Panc1 (cell line): ENCODE measurements at regions not wholly inside any gene's neighbourhood (a gene's known extent, or its start where the extent isn't known, plus 50 kb on each side); places are given as distances from the start of the nearest gene placed in this dataset.

Experiments
- ATAC-seq: fragments of 200-7000 bp; cut with Tn5 transposase; 2 replicates; pipeline ENCODE4 v1.9.1; 2020; ENCODE audit warnings: mild to moderate bottlenecking, moderate library complexity
- BruUV-seq: library from RNA; stranded (reverse); fragments of 400-500 nt; replicated peaks from 2 replicates; lab custom pipeline; 2021; lab: Mats Ljungman, UMichigan
- CTCF ChIA-PET: fragments of 300-600 bp; sonication (Branson Sonifier 250); formaldehyde crosslinking; loops from one replicate; lab custom pipeline; 2022; ENCODE audit warnings: antibody characterized with exemption; lab: Charles Lee
- POLR2A ChIA-PET: fragments of 300-600 bp; sonication (Branson Sonifier 250); formaldehyde crosslinking; loops from one replicate; lab custom pipeline; 2022; ENCODE audit warnings: antibody characterized with exemption; lab: Charles Lee
- DNase-seq: peaks from one replicate; pipeline ENCODE4 v3.0.0-alpha.2; 2010; ENCODE audit warnings: low read depth, low spot score
- H3K27ac ChIP-seq: 2 replicates; pipeline ENCODE4 v1.5.1; 2011; ENCODE audit warnings: mild to moderate bottlenecking, low read length, inconsistent platforms
- H3K27me3 ChIP-seq: fragments of 200-500 bp; sonication (Bioruptor generic); 2 replicates; pipeline ENCODE4 v1.6.0; 2014; ENCODE audit warnings: low read length, inconsistent platforms; ENCODE audit not compliant: control insufficient read depth, insufficient read depth
- H3K36me3 ChIP-seq: fragments of 200-500 bp; sonication (Bioruptor generic); 2 replicates; pipeline ENCODE4 v1.5.1; 2014; ENCODE audit warnings: inconsistent platforms, mild to moderate bottlenecking, low read length, moderate library complexity; ENCODE audit not compliant: control insufficient read depth, insufficient read depth
- H3K4me1 ChIP-seq: 2 replicates; pipeline ENCODE4 v1.5.1; 2011; ENCODE audit warnings: inconsistent platforms, mild to moderate bottlenecking, low read length, moderate library complexity; ENCODE audit not compliant: control insufficient read depth, insufficient read depth
- H3K4me3 ChIP-seq, 2 experiments: 2 replicates each; pipeline ENCODE4 v1.5.1; 2011 to 2012; ENCODE audit warnings: low read depth in 2 of 2, low read length in 2 of 2, mild to moderate bottlenecking in 2 of 2, inconsistent platforms in 1 of 2, moderate library complexity in 1 of 2
- H3K9me3 ChIP-seq: fragments of 200-500 bp; sonication (Bioruptor generic); 2 replicates; pipeline ENCODE4 v1.5.1; 2014; ENCODE audit warnings: low read depth, mild to moderate bottlenecking, inconsistent platforms, low read length, moderate library complexity; ENCODE audit not compliant: control insufficient read depth, insufficient read depth
- CTCF ChIP-seq: fragments of 450-650 bp; IDR thresholded peaks from 2 replicates; pipeline ENCODE4 v1.5.1; 2017; ENCODE audit warnings: mild to moderate bottlenecking
- POLR2AphosphoS5 ChIP-seq: IDR thresholded peaks from 2 replicates; pipeline ENCODE4 v1.6.1; 2012; ENCODE audit warnings: mild to moderate bottlenecking, low read depth, low read length, moderate library complexity
- REST ChIP-seq, 2 experiments: IDR thresholded peaks; 2 replicates each; pipeline ENCODE4 v1.6.1; 2011 to 2012; ENCODE audit warnings: low read depth in 2 of 2, control low read depth in 1 of 2, low read length in 1 of 2, mild to moderate bottlenecking in 1 of 2, moderate library complexity in 1 of 2; ENCODE audit not compliant: insufficient read depth in 1 of 2
- SIN3A ChIP-seq: IDR thresholded peaks from 2 replicates; pipeline ENCODE4 v1.6.1; 2012; ENCODE audit warnings: low read depth, mild to moderate bottlenecking, low read length, moderate library complexity, borderline replicate concordance; ENCODE audit not compliant: insufficient read depth
- TCF7L2 ChIP-seq: IDR thresholded peaks from 2 replicates; pipeline ENCODE4 v1.6.1; 2011; ENCODE audit warnings: mild to moderate bottlenecking, low read depth, low read length, inconsistent platforms
- in situ Hi-C: cut with HindIII; loops from 2 replicates; pipeline ENCODE4 v1.10.0; 2016; ENCODE audit warnings: low sequenced_read_pairs, low pct_unique_long_range_greater_than_20kb
- intact Hi-C: fragments of 100-400 bp; cut with micrococcal nuclease; formaldehyde crosslinking; loops from one replicate; pipeline ENCODE4 v1.10.0; 2022; ENCODE audit not compliant: unreplicated experiment

GRCh38 chr11:98409069-98409468 is 611.7 kb upstream of the CNTN5 start:
- ATAC-seq, result no peak
- intact Hi-C loops, result no loop called here

GRCh38 chr11:98411777-98412176 is 609.0 kb upstream of the CNTN5 start:
- intact Hi-C loops (no loop called here), in situ Hi-C loops (no loop called here)
- TF ChIP-seq POLR2AphosphoS5 (no peak), REST (IDR thresholded peaks at IDR 0.05; ENCODE audit: insufficient read depth in 1 of 2, low read depth in 2 of 2, low read length in 1 of 2) (no peak), CTCF (no peak), SIN3A (no peak), TCF7L2 (no peak)
- Histone ChIP-seq H3K4me1 (no peaks in the 10 kb centered on the region), H3K27me3 (no peaks in the 10 kb centered on the region), H3K4me3 (no peak overlapping the region), H3K36me3 (no peaks in the 10 kb centered on the region), H3K27ac (no peak overlapping the region), H3K9me3 (no peaks in the 10 kb centered on the region)
- no peak for DNase-seq
- CTCF ChIA-PET, result no interaction called here
- BruUV-seq, result no TSS peak
- POLR2A ChIA-PET, result no interaction called here
- no peak for ATAC-seq

More at GRCh38 chr11:98409069-98409468, 611.7 kb upstream of the CNTN5 start:
- DNase-seq, result no peak
- Histone ChIP-seq H3K4me1 (no peaks in the 10 kb centered on the region), H3K27me3 (no peaks in the 10 kb centered on the region), H3K27ac (no peak overlapping the region), H3K4me3 (no peak overlapping the region), H3K9me3 (no peaks in the 10 kb centered on the region), H3K36me3 (no peaks in the 10 kb centered on the region)
- TF ChIP-seq POLR2AphosphoS5 (no peak), TCF7L2 (no peak), REST (IDR thresholded peaks at IDR 0.05; ENCODE audit: insufficient read depth in 1 of 2, low read depth in 2 of 2, low read length in 1 of 2) (no peak), SIN3A (no peak), CTCF (no peak)
- in situ Hi-C loops, result no loop called here
- no TSS peak for BruUV-seq
- ChIA-PET CTCF (no interaction called here), POLR2A (no interaction called here)
